Stimulated activated CD4-positive, alpha-beta T cell treated with anti-CD3 and anti-CD28 coated beads, TNF-alpha, amount 100 ng/mL, for 48 hours (primary cell): ENCODE measurements at regions not wholly inside any gene's neighbourhood (a gene's known extent, or its start where the extent isn't known, plus 50 kb on each side); places are given as distances from the start of the nearest gene placed in this dataset.
"Not testable (repeated sequence)": the region's sequence is repeated elsewhere in the genome, so short reads cannot be mapped to it uniquely, and the experiment has no call there.

ENCODE experiments used
- DNase-seq, 3 donors: peaks; one replicate each; pipeline ENCODE4 v3.0.0-alpha.2; 2020; ENCODE audit warnings: low read depth in 3 of 3

- DNase-seq = no peak
These were observed 249.2 kb downstream of the HAPSTR1 start for GRCh38 chr16:9340526-9341256.

DNA sequence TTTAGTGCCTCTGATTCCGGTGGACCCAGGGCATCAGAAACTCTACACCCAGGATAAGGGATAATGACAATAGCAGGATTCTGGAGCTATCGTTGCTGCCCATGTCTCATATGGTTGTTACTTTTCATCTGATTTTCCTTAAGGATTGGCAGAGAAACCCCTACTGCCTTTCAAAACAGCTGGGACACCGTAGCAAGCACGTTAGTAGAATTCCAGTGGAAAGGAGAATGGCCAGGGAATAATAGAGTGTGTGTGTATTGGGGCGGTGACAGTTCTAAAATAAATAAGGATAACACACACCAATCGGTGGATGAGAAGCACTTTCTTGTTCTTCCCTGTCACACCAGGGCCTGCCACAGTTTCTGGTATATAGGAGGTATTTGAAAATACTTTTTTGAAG, 251.8 kb downstream of the HAPSTR1 start:
- DNase-seq = no peak

- no peak for DNase-seq
These were observed 253.1 kb downstream of the HAPSTR1 start for GRCh38 chr16:9344508-9344907.

DNA sequence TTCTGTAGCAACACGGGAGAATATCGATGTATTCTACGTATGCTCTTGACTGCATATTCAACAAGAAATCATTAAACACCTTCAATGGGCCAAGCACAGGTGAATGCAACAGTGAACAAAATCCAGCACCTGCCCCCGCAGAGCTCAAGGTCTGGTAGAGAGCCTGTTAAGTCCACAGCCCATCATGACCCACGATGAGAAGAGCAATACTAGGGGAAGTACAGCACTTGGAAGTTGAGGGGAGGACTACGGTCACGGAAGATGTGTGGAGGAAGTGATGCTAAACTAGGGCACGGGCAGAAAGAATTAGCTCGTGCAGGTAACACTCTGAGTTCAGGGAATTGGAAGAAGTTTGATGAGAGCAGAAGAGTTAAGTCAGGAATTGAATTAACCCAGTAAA, 253.6 kb downstream of the HAPSTR1 start:
- DNase-seq = no peak

- no peak for DNase-seq
These were observed 254.4 kb downstream of the HAPSTR1 start for GRCh38 chr16:9345880-9346279.

- no peak for DNase-seq
These were observed 257.5 kb downstream of the HAPSTR1 start for GRCh38 chr16:9348912-9349311.

DNA sequence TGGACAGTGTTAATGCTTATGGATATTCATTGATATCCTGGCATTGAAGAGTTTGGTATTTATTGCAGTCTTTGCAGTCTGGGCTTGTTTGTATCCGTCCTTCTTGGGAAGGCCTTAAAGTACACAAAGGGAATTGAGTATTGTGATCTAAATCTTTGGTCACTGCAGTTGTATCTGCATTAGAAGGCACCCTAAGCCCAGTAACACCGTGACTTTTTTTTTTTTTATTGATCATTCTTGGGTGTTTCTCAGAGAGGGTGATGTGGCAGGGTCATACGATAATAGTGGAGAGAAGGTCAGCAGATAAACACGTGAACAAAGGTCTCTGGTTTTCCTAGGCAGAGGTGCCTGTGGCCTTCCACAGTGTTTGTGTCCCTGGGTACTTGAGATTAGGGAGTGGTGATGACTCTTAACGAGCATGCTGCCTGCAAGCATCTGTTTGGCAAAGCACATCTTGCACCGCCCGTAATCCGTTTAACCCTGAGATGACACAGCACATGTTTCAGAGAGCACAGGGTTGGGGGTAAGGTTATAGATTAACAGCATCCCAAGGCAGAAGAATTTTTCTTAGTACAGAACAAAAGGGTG, 258.0 kb downstream of the HAPSTR1 start:
- not testable (repeated sequence) for DNase-seq

GRCh38 chr16:9350119-9350799, 258.8 kb downstream of the HAPSTR1 start:
- DNase-seq = not testable (repeated sequence)

GRCh38 chr16:9351440-9351839, 260.0 kb downstream of the HAPSTR1 start:
- no peak for DNase-seq

- no peak for DNase-seq
These were observed 260.5 kb downstream of the HAPSTR1 start for GRCh38 chr16:9351841-9352434.

DNA sequence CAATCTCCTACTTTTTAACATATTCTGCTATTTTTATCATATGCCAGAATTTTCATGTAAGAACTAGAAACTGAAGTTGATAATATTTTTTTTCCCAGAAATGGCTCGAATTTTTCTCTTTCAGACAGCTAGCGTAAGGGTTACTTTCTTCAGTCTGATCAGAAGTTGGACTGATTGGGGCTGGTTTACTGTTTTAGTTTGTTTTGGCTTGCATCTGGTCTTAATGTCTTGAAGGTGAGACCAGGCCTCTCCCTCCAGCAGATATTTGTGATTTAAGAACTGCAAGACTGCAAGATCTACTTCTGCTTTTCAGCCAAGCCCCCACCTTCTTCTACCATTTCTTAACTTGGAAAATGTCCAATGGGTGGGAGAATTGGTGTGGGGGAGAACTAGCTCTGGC, 266.4 kb downstream of the HAPSTR1 start:
- DNase-seq = no peak

DNA sequence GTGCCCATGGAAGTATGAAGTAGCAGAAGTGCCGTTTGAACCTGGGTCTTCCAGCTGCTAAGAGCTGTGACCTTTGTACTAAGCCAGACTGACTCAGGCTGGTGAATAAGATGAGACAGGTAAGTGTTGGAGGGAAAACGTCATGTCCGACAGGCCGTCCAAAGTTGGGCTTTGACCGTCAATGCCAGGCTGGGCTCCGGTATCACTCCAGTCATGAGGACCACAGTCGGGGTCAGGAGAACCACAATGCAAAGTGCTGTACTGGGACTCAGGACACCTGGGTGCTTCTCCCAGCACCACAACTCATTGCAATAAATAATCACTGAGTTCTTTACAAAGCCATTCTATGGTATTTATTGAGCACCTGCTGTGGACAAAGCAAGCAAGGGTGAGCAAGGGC, 268.6 kb downstream of the HAPSTR1 start:
- DNase-seq = no peak

GRCh38 chr16:9362050-9362449, 270.6 kb downstream of the HAPSTR1 start:
- DNase-seq = no peak

DNA sequence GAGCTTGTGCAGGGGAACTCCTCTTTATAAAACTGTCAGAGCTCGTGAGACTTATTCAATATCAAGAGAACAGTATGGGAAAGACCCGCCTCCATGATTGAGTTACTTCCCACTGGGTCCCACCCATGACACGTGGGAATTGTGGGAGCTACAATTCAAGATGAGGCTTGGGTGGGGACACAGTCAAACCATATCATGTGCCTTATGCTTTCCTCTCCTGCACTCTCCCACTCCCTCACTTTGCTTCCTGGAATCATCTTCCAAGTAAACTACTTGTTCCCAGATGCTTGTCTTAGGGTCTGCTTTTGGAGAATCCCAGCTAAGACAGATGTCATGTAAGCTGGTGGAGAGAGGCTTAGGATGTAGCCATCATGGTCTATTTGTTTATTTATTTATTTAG, 271.2 kb downstream of the HAPSTR1 start:
- no peak for DNase-seq

DNA sequence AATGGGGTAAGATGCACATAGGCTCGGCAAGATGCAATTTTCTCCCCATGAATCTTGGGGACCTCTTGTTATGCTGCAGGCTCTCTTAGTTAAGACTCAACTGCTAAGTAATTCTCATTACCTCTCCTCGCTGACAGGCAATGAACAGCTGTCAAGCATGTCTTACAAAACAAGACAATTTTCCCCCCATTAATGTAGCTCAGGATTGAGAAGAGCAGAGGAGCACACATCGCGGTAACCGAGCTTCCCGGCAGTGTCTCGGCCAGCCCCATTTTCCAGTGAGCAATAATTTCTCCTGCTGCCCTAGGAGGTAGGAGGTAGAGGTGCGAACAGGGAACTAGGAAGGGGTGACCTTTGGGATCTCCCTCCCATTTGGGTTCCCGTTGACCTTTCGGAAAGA, 272.1 kb downstream of the HAPSTR1 start:
- DNase-seq = no peak

DNA sequence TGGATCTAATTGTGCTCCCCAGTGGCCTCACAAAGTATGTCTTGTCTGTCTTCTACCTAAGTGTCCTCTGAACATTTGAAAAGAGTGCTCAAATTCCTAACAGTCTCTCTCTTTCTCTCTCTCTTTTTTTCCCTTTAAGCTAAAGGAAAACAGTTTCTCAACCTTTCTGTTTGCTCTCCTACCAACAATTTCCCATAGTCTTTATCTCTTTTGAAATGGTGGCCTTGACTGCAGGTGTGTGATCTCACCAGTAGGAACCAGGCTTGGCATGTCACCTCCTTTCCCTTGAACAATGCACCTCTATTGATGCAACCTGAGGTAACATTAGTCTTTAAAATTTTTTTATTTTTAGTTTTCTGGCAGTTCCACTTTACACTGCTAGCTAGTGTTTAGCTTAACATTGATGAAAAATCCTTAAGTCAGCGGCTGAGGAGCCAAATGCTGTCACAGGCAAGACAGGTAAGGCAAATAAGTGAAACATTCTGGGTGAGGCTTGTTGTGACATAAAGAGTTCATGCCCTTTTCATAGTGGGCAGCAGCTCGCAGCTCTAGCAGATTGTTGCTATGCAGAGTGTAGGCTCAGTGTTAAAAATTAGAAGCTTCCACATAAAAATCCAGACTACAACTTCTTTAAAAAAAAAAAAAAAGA, 273.4 kb downstream of the HAPSTR1 start:
- DNase-seq = no peak

- no peak for DNase-seq
These were observed 273.9 kb downstream of the HAPSTR1 start for GRCh38 chr16:9365370-9365728.

DNA sequence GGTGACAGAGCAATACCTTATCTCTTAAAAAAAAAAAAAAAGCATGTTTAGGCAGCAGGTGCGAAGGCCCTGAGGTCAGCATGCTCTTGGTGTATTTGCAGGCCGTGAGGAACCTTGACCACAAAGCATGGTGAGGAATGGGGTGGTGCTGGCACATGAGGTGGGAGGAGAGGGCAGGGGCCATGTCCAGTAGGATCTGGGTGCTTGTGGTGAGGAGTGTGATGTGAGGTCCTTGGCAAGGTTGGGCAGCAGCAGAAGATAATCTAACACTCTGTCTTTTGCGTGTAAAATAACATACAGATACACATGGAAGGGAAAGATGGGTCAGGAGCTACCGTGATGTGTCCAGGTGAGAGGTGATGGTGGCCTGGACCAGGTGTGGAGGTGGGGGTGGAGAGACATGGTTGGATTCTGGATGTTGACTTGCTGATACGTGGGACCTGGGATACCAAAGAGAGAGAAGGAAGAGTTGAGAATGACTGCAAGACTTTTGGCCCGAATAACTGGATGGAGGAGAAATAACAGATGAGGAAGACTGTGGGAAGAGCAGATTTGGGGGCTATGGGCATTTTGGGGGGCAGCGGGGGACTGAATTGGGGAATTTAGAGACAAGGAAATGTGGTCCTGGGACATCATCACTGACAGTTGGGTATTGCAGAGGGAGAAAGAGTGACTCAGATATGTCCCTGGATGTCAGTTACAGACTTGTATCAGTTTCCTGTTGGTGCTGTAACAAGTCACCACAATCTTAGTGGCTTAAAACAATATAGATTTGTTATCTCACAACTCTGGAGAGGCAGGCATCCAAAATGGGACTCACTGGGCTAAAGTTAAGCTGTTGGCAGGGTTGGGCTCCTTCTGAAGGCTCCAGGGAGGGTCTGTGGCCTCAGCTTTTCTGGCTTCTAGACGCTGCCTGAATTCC, 274.9 kb downstream of the HAPSTR1 start:
- DNase-seq = no peak

DNA sequence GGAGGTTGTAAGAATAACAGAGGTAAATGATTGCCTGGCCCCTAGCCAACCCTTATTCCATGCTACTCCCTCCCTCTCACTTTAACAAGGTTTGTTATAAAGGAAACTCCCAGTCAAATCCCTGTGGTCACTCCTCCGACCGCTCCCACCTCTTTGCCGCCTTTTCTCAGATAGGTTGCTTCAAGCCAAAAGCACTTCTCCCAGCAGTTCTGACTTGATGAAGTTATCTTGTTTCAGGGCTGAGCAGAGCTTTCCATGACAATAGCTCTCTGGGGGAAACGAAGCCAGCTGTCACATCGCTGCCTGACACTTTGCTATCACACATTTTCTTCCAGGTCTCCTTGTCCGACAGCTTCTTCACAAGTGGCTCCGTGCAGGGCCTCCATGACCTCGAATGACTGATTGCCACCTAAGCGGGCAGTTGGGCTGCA, 278.6 kb downstream of the HAPSTR1 start:
- no peak for DNase-seq

- DNase-seq = no peak
These were observed 280.4 kb downstream of the HAPSTR1 start for GRCh38 chr16:9371713-9372448.
